Endothelial cell of umbilical vein (primary cell): ENCODE measurements at regions not wholly inside any gene's neighbourhood (a gene's known extent, or its start where the extent isn't known, plus 50 kb on each side); places are given as distances from the start of the nearest gene placed in this dataset.

Source experiments
- BruUV-seq: library from RNA; stranded (reverse); fragments of 400-500 nt; replicated peaks from 2 replicates; lab custom pipeline; 2021; lab: Mats Ljungman, UMichigan
- CTCF ChIA-PET: fragments of 300-600, 350-600 bp; sonication (Branson Sonifier 250); formaldehyde crosslinking; loops from one replicate; lab custom pipeline; 2021; ENCODE audit warnings: antibody characterized with exemption, inconsistent platforms; lab: Charles Lee
- POLR2A ChIA-PET: fragments of 300-600, 350-600 bp; sonication (Branson Sonifier 250); formaldehyde crosslinking; loops from one replicate; lab custom pipeline; 2021; ENCODE audit warnings: antibody characterized with exemption, inconsistent platforms; lab: Charles Lee
- DNase-seq: peaks from one replicate; pipeline ENCODE4 v3.0.0-alpha.2; 2011; ENCODE audit warnings: low read depth, low spot score
- FAIRE-seq: peaks from 2 replicates; lab custom pipeline; 2011; peaks lifted over from hg19 to GRCh38; lab: Jason Lieb, UNC
- H2AFZ ChIP-seq: 2 replicates; pipeline ENCODE4 v1.6.0; 2012; ENCODE audit warnings: low read depth, low read length, control low read depth, inconsistent platforms
- H3K27ac ChIP-seq: 2 replicates; pipeline ENCODE4 v1.5.1; 2011; ENCODE audit warnings: low read depth, mild to moderate bottlenecking, control low read depth, low read length, moderate library complexity; ENCODE audit not compliant: insufficient read depth
- H3K27me3 ChIP-seq, 2 experiments: 2 replicates each; pipeline versions ENCODE4 v1.6.0 to v1.6.1; 2011; ENCODE audit warnings: low read length in 2 of 2, mixed read lengths in 1 of 2; ENCODE audit not compliant: control insufficient read depth in 2 of 2, insufficient read depth in 2 of 2
- H3K36me3 ChIP-seq, 2 experiments: 2 replicates in 1 of 2; 3 replicates in 1 of 2; pipeline ENCODE4 v1.5.1; 2011; ENCODE audit warnings: low read length in 2 of 2, mild to moderate bottlenecking in 1 of 2, moderate library complexity in 1 of 2; ENCODE audit not compliant: control insufficient read depth in 2 of 2, insufficient read depth in 2 of 2; ENCODE audit errors: extremely low read depth in 1 of 2
- H3K4me1 ChIP-seq: 3 replicates; pipeline ENCODE4 v1.5.1; 2011; ENCODE audit warnings: mild to moderate bottlenecking, low read length; ENCODE audit not compliant: control insufficient read depth, insufficient read depth; ENCODE audit errors: extremely low read depth
- H3K4me2 ChIP-seq: 2 replicates; pipeline ENCODE4 v1.6.1; 2011; ENCODE audit warnings: low read length, control low read depth, mixed read lengths; ENCODE audit not compliant: insufficient read depth
- H3K4me3 ChIP-seq, 3 experiments: fragments of 200-600 bp in 1 of 3; sonication (generic), shearing (Covaris generic) in 1 of 3; replicated peaks in 1 of 3; 2 replicates each; pipeline ENCODE4 v1.5.1; 2011 to 2016; ENCODE audit warnings: control low read depth in 3 of 3, low read length in 3 of 3, mild to moderate bottlenecking in 2 of 3, inconsistent platforms in 1 of 3, low read depth in 1 of 3, moderate library complexity in 1 of 3; ENCODE audit not compliant: insufficient read depth in 1 of 3
- H3K79me2 ChIP-seq: 2 replicates; pipeline ENCODE4 v1.6.0; 2012; ENCODE audit warnings: low read length, inconsistent platforms; ENCODE audit not compliant: control insufficient read depth, insufficient read depth
- H3K9ac ChIP-seq: replicated peaks from 2 replicates; pipeline ENCODE3; 2011; ENCODE audit warnings: low read length, control low read depth; ENCODE audit not compliant: insufficient read depth; ENCODE audit errors: extremely low read depth
- H3K9me1 ChIP-seq: replicated peaks from 3 replicates; pipeline ENCODE4 v1.6.0; 2011; ENCODE audit warnings: mild to moderate bottlenecking, low read length; ENCODE audit not compliant: control insufficient read depth, insufficient read depth; ENCODE audit errors: extremely low read depth
- H3K9me3 ChIP-seq: replicated peaks from 2 replicates; pipeline ENCODE4 v1.5.1; 2012; ENCODE audit warnings: low read length, inconsistent platforms; ENCODE audit not compliant: control insufficient read depth, insufficient read depth
- H4K20me1 ChIP-seq: replicated peaks from 2 replicates; pipeline ENCODE3; 2011; ENCODE audit warnings: mild to moderate bottlenecking, low read length; ENCODE audit not compliant: control insufficient read depth, insufficient read depth; ENCODE audit errors: extremely low read depth
- EZH2 ChIP-seq: IDR thresholded peaks from 2 replicates; pipeline ENCODE4 v1.6.1; 2012; ENCODE audit warnings: borderline replicate concordance, low read depth, mild to moderate bottlenecking, moderate library complexity, low read length, inconsistent platforms; ENCODE audit not compliant: severe bottlenecking
- FOS ChIP-seq: IDR thresholded peaks from 2 replicates; pipeline ENCODE4 v1.6.1; 2011; ENCODE audit warnings: mild to moderate bottlenecking, low read length, moderate library complexity, borderline replicate concordance; ENCODE audit not compliant: insufficient read depth
- GATA2 ChIP-seq: IDR thresholded peaks from 2 replicates; pipeline ENCODE4 v1.7.0; 2011; ENCODE audit warnings: low read depth, mild to moderate bottlenecking, moderate library complexity, mixed read lengths, low read length; ENCODE audit not compliant: insufficient read length, insufficient read depth
- JUN ChIP-seq: IDR thresholded peaks from 2 replicates; pipeline ENCODE4 v1.6.1; 2011; ENCODE audit warnings: borderline replicate concordance, low read depth; ENCODE audit not compliant: insufficient read length, insufficient read depth
- MYC ChIP-seq: IDR thresholded peaks from one replicate; pipeline ENCODE4 v1.6.1; 2011; ENCODE audit warnings: mild to moderate bottlenecking, low read depth, low read length
- POLR2A ChIP-seq: IDR thresholded peaks from 2 replicates; pipeline ENCODE4 v1.6.1; 2012; ENCODE audit warnings: low read depth, mild to moderate bottlenecking, control low read depth, low read length
- POLR2AphosphoS5 ChIP-seq: IDR thresholded peaks from 2 replicates; pipeline ENCODE4 v1.6.1; 2012; ENCODE audit warnings: low read depth, mild to moderate bottlenecking, control low read depth, low read length, moderate library complexity; ENCODE audit not compliant: insufficient read depth
- dilution Hi-C: fragments of 300-500 bp; cut with MboI; formaldehyde crosslinking; loops from one replicate; pipeline ENCODE4 v1.15.0; 2019; ENCODE audit warnings: low sequenced_read_pairs; ENCODE audit not compliant: extremely low pct_ligation_motif_present
- intact Hi-C: fragments of 100-400 bp; cut with micrococcal nuclease; formaldehyde crosslinking; loops from one replicate; pipeline ENCODE4 v1.10.0; 2022
- TF ChIP-seq, protein P1 (sequence below), 2 donors: IDR thresholded peaks; 1 replicate in 1 of 2; 2 replicates in 1 of 2; pipeline ENCODE4 v1.5.1; 2011; ENCODE audit warnings: low read length in 2 of 2, mild to moderate bottlenecking in 2 of 2, moderate library complexity in 2 of 2, control low read depth in 1 of 2, inconsistent platforms in 1 of 2, low read depth in 1 of 2; ENCODE audit not compliant: insufficient read depth in 1 of 2; ENCODE audit errors: extremely low read depth in 1 of 2
- TF ChIP-seq, protein P2 (sequence below): IDR thresholded peaks from 2 replicates; pipeline ENCODE4 v1.6.1; 2011; ENCODE audit not compliant: insufficient read depth, insufficient read length

DNA sequence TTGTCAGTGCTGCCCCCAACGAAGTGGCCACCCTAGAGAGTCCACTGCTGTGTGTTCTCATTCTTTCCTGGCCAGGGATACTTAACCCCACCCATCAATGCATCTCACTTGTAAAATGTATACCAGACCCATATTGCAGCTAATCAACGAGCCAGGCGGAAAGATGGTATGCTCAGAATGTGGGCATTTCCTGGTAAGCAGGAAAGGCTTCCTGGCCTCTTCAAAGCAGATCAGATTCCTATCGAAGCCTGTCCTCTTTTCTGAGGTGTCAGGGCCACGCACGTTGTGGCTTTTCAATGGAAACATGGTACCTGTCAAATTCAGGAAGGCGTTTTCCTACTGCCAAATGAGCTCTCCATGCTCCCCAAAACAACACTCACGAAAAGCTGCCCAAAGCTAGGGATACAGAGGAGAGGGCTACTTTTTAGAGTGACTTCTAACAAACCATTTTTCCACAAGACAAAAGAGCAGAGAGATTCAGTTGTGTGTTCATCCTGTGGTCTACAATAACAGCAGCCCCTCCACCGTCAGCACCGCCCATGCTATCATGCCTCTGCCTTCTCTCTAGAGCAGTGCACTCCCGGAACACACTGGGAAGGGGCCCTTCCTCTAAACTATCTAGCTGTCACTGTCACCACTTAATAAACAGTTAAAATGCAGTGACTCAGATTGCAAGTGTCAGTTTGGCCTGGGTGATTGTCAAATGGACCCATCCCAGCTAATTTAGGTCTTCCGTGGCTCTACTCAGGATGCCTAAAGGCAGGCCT lies 535.1 kb downstream of the RNF144A start:
- no peak overlapping the region for H3K4me3 ChIP-seq
- BruUV-seq, result no TSS peak
- H3K36me3 ChIP-seq, result no peaks in the 10 kb centered on the region
- dilution Hi-C loops (no loop called here), intact Hi-C loops (no loop called here)
- no peak overlapping the region for H3K9ac ChIP-seq
- H3K27ac ChIP-seq, result no peak overlapping the region
- CTCF ChIA-PET, result no interaction called here
- TF ChIP-seq MYC (no peak), POLR2A (no peak), POLR2AphosphoS5 (no peak), JUN (no peak), FOS (no peak), EZH2 (no peak), GATA2 (no peak)
- TF ChIP-seq, protein P1, sequence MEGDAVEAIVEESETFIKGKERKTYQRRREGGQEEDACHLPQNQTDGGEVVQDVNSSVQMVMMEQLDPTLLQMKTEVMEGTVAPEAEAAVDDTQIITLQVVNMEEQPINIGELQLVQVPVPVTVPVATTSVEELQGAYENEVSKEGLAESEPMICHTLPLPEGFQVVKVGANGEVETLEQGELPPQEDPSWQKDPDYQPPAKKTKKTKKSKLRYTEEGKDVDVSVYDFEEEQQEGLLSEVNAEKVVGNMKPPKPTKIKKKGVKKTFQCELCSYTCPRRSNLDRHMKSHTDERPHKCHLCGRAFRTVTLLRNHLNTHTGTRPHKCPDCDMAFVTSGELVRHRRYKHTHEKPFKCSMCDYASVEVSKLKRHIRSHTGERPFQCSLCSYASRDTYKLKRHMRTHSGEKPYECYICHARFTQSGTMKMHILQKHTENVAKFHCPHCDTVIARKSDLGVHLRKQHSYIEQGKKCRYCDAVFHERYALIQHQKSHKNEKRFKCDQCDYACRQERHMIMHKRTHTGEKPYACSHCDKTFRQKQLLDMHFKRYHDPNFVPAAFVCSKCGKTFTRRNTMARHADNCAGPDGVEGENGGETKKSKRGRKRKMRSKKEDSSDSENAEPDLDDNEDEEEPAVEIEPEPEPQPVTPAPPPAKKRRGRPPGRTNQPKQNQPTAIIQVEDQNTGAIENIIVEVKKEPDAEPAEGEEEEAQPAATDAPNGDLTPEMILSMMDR (IDR thresholded peaks at IDR 0.05; ENCODE audit: extremely low read depth in 1 of 2, insufficient read depth in 1 of 2, low read depth in 1 of 2, low read length in 2 of 2), result no peak
- TF ChIP-seq, protein P2, sequence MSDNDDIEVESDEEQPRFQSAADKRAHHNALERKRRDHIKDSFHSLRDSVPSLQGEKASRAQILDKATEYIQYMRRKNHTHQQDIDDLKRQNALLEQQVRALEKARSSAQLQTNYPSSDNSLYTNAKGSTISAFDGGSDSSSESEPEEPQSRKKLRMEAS, result no peak
- POLR2A ChIA-PET, result no interaction called here
- H2AFZ ChIP-seq, result no peak overlapping the region
- H3K9me3 ChIP-seq, result peaks cover 3% of the 10 kb centered on the region
- H3K4me1 ChIP-seq, result no peaks in the 10 kb centered on the region
- H4K20me1 ChIP-seq, result no peaks in the 10 kb centered on the region
- H3K79me2 ChIP-seq, result no peaks in the 10 kb centered on the region
- no peak overlapping the region for H3K4me2 ChIP-seq
- no peaks in the 10 kb centered on the region for H3K9me1 ChIP-seq
- no peaks in the 10 kb centered on the region for H3K27me3 ChIP-seq
- FAIRE-seq (no peak), DNase-seq (no peak)
